ENCODE measurements at regions not wholly inside any gene's neighbourhood (a gene's known extent, or its start where the extent isn't known, plus 50 kb on each side); places are given as distances from the start of the nearest gene placed in this dataset.

GRCh38 chr7:45253368-45253767 is 95.8 kb downstream of the RAMP3 start:
- TF ChIP-seq, protein P1, sequence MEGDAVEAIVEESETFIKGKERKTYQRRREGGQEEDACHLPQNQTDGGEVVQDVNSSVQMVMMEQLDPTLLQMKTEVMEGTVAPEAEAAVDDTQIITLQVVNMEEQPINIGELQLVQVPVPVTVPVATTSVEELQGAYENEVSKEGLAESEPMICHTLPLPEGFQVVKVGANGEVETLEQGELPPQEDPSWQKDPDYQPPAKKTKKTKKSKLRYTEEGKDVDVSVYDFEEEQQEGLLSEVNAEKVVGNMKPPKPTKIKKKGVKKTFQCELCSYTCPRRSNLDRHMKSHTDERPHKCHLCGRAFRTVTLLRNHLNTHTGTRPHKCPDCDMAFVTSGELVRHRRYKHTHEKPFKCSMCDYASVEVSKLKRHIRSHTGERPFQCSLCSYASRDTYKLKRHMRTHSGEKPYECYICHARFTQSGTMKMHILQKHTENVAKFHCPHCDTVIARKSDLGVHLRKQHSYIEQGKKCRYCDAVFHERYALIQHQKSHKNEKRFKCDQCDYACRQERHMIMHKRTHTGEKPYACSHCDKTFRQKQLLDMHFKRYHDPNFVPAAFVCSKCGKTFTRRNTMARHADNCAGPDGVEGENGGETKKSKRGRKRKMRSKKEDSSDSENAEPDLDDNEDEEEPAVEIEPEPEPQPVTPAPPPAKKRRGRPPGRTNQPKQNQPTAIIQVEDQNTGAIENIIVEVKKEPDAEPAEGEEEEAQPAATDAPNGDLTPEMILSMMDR (conservative IDR thresholded peaks at IDR 0.05; ENCODE audit: low read depth, low read length) = no peak
- no peak for DNase-seq (ENCODE audit: low read depth)
- no peak overlapping the region for H3K4me3 ChIP-seq (ENCODE audit: low read depth, low read length)

DNA sequence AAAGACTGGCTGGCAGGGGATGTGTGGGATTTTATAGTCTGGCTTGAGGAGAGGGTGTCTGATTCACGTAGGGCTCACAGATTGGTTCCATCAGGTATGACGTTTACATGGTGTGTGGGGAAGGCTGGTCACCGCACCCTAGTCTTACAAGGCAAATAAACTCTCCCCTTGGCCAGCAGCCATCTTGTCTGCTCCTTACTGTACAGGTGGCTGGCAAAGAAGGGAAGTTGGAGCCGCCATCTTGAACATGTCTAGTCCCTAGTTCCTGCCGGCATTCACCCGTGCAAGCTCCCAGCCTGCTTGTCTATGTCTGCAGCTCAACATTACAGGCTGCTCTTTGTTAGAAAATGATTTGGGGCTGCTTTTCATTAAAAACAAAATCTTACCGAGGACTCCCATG is 97.6 kb downstream of the RAMP3 start:
- TF ChIP-seq, protein P1 (conservative IDR thresholded peaks at IDR 0.05; ENCODE audit: low read depth, low read length) = no peak
- H3K4me3 ChIP-seq (ENCODE audit: low read depth, low read length) = no peak overlapping the region

GRCh38 chr7:45256309-45256708 is 98.7 kb downstream of the RAMP3 start:
- no peak overlapping the region for H3K4me3 ChIP-seq (ENCODE audit: low read depth, low read length)
- DNase-seq (ENCODE audit: low read depth) = no peak
- TF ChIP-seq, protein P1 (conservative IDR thresholded peaks at IDR 0.05; ENCODE audit: low read depth, low read length) = no peak

More for the DNA sequence above, 97.6 kb downstream of the RAMP3 start:
- DNase-seq (ENCODE audit: low read depth) = no peak

GRCh38 chr7:45256775-45257174 is 99.2 kb downstream of the RAMP3 start:
- TF ChIP-seq, protein P1 (conservative IDR thresholded peaks at IDR 0.05; ENCODE audit: low read depth, low read length) = no peak
- no peak for DNase-seq (ENCODE audit: low read depth)
- H3K4me3 ChIP-seq (ENCODE audit: low read depth, low read length) = no peak overlapping the region

DNA sequence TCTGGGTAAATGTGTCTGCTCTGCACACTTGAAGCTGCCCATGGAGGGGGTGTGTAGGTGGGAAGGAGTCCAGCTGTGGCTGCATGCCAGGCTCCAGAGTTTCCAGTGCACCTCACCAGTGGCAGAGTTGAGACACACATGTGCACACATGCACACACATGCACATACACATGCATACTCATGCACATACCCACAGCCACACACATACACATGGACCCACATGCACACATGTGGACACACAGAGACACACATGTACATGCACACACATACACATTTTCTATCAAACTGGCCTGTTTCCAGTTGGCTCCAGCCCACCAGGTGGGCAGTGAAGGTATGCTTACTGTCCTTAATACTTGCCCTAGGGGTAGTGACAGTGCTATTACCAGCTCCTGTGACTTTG is 99.7 kb downstream of the RAMP3 start:
- H3K4me3 ChIP-seq (ENCODE audit: low read depth, low read length) = no peak overlapping the region
- TF ChIP-seq, protein P1 (conservative IDR thresholded peaks at IDR 0.05; ENCODE audit: low read depth, low read length) = no peak
- no peak for DNase-seq (ENCODE audit: low read depth)

GRCh38 chr7:45258533-45259226 is 101.1 kb downstream of the RAMP3 start:
- TF ChIP-seq, protein P1 (conservative IDR thresholded peaks at IDR 0.05; ENCODE audit: low read depth, low read length) = no peak
- no peak overlapping the region for H3K4me3 ChIP-seq (ENCODE audit: low read depth, low read length)
- no peak for DNase-seq (ENCODE audit: low read depth)

- no peak overlapping the region for H3K4me3 ChIP-seq (ENCODE audit: low read depth, low read length)
- DNase-seq (ENCODE audit: low read depth) = no peak
- TF ChIP-seq, protein P1 (conservative IDR thresholded peaks at IDR 0.05; ENCODE audit: low read depth, low read length) = no peak
These were observed 101.6 kb downstream of the RAMP3 start for GRCh38 chr7:45259227-45259596.
